ENCODE measurements at regions not wholly inside any gene's neighbourhood (a gene's known extent, or its start where the extent isn't known, plus 50 kb on each side); places are given as distances from the start of the nearest gene placed in this dataset.
A peak's percentile ranks its signal among the peaks of the same experiment; 100 is the strongest.
"Not testable (repeated sequence)": the region's sequence is repeated elsewhere in the genome, so short reads cannot be mapped to it uniquely, and the experiment has no call there.

DNA sequence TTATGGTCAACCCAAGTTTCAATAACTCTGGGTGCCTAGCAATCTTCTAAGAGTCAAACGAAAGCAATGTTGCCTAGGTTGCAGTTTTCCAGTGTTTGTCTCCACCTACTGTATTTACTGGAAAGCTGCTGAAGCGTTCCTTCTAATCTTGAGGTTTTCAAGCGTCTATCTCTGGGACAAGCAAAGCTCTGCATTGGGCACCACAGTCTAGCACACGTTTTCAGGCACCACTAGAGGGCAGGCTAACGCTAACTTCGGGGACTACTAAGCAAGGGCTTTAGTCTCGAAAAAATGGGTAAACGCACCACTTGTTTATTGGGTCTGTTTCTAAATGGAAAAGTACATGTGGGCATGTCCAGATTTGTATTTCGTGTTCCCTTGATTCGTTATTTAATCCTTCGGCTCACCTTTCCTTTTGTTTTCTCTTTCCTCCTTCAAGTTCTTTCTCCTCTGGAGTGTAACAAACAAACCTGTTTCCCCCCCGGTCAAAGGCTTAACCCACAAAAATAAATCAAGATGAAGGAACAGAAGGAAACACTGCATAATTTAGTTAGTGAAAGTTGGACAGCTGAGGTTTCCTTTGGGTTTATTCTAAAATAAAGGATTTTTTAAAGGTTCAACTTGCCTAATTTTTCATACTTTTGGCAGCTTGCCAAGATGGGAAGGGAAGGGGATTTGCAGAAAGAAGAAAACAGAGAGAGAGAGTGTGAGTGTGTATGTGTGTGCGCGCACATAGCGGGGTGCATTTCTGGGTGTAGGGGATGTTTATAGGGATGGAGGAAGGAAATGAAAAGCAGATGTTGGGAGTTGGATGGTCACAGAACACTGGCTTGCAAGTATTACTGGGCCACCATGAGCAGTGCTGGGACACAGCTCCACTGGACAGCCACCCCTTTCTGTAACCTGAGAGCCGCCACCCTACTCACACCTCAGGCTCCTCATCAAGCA, 348.3 kb downstream of the GOLGA6L6 start:
- peak; percentile 64 for DNase-seq (ENCODE audit: low read depth)
- TF ChIP-seq, protein P1, sequence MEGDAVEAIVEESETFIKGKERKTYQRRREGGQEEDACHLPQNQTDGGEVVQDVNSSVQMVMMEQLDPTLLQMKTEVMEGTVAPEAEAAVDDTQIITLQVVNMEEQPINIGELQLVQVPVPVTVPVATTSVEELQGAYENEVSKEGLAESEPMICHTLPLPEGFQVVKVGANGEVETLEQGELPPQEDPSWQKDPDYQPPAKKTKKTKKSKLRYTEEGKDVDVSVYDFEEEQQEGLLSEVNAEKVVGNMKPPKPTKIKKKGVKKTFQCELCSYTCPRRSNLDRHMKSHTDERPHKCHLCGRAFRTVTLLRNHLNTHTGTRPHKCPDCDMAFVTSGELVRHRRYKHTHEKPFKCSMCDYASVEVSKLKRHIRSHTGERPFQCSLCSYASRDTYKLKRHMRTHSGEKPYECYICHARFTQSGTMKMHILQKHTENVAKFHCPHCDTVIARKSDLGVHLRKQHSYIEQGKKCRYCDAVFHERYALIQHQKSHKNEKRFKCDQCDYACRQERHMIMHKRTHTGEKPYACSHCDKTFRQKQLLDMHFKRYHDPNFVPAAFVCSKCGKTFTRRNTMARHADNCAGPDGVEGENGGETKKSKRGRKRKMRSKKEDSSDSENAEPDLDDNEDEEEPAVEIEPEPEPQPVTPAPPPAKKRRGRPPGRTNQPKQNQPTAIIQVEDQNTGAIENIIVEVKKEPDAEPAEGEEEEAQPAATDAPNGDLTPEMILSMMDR (IDR thresholded peaks at IDR 0.05; ENCODE audit: control insufficient read depth, extremely low read depth, insufficient read depth), result peak; percentile 68

DNA sequence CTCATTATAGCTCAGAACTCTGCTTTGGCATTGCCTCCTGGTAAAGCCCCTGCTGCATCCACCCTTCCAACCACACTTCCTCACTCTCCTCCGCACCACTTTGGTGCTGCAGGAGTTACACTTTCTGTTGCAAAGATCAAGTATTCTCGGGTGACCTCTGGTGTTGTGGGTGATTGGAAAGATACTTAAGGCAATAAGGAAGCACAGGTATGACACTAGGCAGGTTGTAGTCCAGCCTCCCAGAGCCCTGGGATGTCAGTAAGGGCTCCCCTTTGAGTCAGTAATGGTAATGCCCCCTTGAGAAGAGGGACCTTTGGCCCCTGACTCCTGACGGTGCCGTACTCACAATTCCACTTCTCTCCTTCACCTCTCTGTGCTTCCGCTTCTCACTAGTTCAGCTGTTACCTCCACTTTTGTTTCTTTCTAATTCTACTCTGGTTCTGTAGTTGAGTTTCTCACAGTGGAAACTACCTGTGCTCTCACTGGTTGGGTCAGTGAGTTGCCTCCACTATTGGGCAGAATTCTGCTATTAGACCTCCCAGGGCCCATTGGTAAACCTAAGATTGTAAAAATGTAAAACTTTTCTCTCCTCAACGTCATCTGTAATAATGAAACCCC, 350.0 kb downstream of the GOLGA6L6 start:
- H3K4me3 ChIP-seq (ENCODE audit: low read depth, low read length); DNase-seq (ENCODE audit: low read depth): not testable (repeated sequence)

More for the DNA sequence above, 348.3 kb downstream of the GOLGA6L6 start:
- H3K4me3 ChIP-seq (ENCODE audit: low read depth, low read length), result not testable (repeated sequence)

DNA sequence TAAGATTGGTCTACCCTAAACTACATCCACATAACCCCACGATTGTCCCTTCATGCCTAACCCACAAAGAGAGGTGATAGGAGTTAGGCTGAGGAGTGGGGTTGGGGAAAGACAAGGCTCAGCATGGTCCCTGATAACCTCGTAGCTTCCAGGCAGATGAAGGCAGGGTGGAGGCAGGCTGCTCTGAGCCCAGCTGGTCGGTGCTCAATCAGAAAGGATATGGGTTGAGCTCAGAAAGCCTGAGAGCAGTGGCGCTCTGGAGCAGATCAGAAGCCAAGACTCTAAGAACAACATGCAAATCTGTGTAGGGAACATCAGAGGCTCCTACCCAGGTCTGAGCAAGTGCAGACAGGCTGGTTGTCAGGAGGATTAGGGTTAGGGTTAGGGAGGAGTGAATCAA, 353.0 kb downstream of the GOLGA6L6 start:
- not testable (repeated sequence) for DNase-seq (ENCODE audit: low read depth); H3K4me3 ChIP-seq (ENCODE audit: low read depth, low read length)

DNA sequence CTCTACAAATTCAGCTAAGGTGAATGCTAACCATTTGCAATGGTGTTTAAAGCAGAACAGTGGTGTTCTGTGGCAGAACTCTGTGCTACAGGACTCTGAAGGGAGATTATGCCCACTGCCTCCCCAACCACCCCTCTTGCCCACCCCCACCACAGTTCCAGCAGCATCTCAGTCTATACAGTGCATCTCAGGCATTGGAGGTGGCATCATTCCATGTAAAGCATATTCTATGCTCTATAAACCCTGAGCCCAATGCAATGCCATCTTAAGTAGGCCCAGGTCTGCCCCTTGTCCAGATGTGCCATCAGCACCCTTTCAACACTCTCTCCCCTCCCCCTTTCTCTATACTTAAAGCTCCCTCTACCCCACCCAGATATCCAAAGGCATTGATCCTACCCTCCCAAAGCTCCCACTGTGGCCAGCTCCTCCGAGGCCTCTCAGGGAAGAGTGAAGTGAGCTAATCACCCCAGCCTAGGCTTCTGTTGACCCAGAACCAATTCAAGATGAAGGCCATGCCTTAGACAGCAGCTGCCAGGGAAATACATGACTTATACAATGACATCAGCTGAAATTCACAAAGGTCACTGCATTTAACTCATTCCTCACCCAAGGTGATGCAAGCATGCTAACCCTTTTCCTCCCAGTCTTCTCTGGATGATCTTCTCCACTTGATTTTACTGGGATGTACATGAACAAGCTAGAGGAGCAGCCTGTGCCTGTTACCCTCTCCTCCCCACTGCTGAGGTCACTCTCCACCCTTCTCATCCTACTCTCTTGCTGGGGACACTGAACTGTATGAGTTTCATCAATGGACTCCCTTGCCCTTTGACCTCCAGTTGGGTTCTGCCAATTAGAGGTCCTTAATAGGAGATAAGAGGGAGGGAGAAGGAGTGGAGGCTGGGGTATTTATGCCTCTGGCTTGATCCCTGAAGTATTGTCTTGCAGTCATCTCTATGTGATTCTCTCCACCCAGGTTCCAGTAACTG, 353.9 kb downstream of the GOLGA6L6 start:
- DNase-seq (ENCODE audit: low read depth); H3K4me3 ChIP-seq (ENCODE audit: low read depth, low read length): not testable (repeated sequence)

DNA sequence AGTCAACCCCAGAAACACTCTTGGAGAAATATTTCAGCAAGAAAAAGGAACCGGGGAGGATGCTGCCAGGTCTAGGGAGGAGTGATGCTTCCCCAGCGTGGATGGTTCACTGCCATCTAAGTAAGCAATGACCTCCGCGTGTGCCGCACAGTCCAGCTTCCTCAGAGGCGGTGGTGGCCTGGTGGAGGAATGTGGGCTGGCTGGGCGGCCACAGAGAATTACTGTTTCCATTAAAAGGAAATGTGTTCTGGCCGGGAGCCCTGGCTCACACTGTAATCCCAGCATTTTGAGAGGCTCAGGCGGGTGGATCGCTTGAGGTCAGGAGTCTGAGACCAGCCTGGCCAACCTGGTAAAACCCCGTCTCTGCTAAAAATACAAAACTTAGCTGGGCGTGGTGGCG, 356.7 kb downstream of the GOLGA6L6 start:
- not testable (repeated sequence) for DNase-seq (ENCODE audit: low read depth); H3K4me3 ChIP-seq (ENCODE audit: low read depth, low read length)

DNA sequence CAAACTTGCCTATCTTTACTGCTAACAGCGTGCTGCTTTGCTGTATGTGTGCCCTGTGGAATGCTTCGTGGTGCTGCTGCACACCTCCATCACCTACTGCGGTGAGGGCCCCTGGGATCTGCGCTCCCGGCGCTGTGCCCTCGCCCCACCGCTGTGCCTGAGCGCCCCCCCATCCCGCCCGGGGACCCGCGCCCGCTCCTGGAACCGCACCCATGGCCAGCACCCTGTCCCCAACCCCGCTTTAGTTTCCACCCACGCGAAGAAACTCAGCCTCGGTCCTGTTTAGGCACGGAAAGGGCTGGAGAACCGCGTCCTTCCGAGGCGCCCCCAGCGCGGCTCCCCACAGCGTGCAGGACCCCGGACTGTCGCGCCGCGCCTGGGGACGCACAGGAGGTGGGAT, 373.4 kb downstream of the GOLGA6L6 start:
- not testable (repeated sequence) for H3K4me3 ChIP-seq (ENCODE audit: low read depth, low read length); DNase-seq (ENCODE audit: low read depth)

DNA sequence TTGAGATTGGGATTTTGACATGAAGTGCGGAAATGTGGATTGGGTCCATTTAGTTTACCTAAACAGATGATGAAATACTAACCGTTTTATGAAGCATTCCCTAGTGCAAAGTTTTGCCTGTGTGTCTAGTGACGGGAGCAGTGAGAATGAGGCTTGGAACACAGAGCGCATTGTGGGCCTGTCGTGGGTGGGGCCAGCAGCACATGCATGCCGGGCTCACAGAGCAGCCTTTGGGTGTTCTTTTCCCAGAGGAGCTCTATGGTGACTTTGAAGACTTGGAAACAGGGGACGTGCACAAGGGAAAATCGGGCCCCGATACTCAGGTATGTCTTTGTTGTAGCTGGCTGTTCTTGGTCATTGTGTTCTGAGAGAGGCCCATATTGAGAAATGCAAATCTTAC, 388.1 kb downstream of the GOLGA6L6 start:
- DNase-seq (ENCODE audit: low read depth); H3K4me3 ChIP-seq (ENCODE audit: low read depth, low read length): not testable (repeated sequence)

GRCh38 chr15:20148679-20149078, 392.9 kb downstream of the GOLGA6L6 start:
- DNase-seq (ENCODE audit: low read depth); H3K4me3 ChIP-seq (ENCODE audit: low read depth, low read length): not testable (repeated sequence)

DNA sequence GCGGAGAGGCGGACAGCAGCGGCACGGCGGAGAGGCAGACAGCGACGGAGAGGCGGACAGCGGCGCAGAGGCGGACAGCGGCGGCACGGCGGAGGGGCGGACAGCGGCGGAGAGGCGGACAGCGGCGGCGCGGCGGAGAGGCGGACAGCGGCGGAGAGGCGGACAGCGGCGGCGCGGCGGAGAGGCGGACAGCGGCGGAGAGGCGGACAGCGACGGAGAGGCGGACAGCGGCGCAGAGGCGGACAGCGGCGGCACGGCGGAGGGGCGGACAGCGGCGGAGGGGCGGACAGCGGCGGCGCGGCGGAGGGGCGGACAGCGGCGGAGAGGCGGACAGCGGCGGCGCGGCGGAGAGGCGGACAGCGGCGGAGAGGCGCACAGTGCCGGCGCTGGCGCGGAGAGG, 393.6 kb downstream of the GOLGA6L6 start:
- not testable (repeated sequence) for H3K4me3 ChIP-seq (ENCODE audit: low read depth, low read length); DNase-seq (ENCODE audit: low read depth)

DNA sequence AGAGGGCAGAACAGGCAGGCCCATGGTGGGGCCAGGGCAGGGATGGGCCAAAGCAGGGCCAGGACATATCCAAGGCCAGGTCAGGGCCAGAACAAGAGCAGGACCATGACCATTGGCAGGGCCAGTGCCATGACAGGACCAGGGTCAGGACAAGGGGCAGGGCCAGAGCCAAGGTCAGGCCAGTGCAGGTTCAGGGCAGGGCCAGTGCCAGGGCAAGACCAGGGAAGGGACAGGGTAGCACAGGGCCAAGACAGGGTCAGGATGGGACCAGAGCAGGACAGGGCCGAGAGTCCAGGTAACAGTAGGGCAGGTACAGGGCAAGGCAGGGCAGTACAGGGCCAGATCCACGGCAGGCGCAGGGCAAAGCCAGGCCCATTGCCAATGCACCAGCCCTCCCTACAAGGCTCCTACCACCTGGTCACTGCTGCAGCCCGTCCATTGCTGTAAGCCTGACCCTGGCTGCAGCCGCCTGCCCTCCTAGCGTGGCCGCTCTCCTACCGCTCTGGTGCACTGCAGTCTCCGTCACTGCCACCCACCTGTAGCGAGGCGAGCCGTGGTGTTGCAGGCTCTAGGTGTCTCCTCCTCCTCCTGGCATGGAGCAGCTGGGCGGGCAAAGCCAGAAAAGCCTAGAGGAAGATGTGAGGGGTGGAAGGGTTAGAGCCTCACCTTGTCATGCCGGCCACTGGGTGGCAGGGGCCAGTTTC, 397.1 kb downstream of the GOLGA6L6 start:
- DNase-seq (ENCODE audit: low read depth); H3K4me3 ChIP-seq (ENCODE audit: low read depth, low read length): not testable (repeated sequence)

DNA sequence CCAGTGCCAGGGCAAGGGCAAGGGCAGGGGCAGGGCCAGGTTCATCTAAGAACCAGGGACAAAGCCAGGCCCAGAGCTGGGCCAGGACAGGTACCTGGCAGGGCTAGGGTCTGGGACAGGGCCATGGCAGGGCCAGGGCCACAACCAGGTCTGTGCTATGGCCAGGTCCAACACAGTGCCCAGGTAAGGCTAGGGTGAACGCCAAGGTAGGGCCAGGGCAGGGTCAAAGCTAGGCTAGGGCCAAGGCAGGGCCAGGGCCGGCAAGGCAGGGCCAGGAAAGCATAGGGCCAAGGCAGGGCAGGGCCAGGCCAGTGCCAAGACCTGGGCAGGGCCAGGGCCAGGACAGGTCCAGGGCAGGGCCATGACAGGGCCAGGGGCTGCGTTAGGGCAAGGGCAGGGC, 398.7 kb downstream of the GOLGA6L6 start:
- H3K4me3 ChIP-seq (ENCODE audit: low read depth, low read length); DNase-seq (ENCODE audit: low read depth): not testable (repeated sequence)

DNA sequence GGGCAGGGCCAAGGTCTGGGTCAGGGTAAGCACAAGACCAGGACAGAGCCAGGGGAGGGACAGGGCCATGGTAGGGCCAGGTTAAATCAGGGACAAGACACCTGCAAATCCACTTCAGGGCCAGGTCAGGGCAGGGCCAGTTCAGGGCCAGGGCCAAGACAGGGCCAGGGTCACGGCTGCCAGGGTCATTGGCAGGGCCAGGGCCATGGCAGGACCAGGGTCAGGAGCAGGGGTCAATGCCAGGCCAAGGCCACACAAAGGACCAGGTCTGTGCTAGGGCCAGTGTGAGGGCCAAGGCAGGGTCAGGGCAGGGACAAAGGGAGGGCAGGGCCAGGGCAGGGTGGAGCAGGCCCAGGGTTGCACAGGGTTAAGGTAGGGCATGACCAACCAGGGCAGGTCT, 399.2 kb downstream of the GOLGA6L6 start:
- not testable (repeated sequence) for DNase-seq (ENCODE audit: low read depth); H3K4me3 ChIP-seq (ENCODE audit: low read depth, low read length)

DNA sequence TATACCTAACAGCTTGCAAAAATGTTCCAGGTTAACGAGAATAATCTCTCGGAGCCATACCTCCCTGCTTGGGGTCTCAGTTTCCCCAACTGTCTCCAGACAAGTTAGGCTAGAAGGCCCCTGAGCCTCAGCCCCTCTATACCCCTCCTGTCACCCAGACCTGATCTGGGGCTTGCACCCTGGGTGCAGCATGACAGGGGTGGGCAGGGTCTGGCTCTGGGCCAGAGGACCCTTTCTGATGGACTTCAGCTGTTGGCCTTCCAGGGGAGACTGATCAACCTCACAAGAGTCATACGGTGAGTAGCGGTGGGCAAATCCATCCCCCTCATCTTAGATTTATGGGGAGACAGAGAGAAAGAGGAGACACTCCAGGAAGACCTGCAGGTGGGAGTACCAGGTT, 416.9 kb downstream of the GOLGA6L6 start:
- not testable (repeated sequence) for H3K4me3 ChIP-seq (ENCODE audit: low read depth, low read length); DNase-seq (ENCODE audit: low read depth)
